Activated naive CD8-positive, alpha-beta T cell treated with anti-CD3 and anti-CD28 coated beads, Interleukin-2, amount 50 U/mL, for 24 hours (primary cell): ENCODE measurements at regions not wholly inside any gene's neighbourhood (a gene's known extent, or its start where the extent isn't known, plus 50 kb on each side); places are given as distances from the start of the nearest gene placed in this dataset.
"Not testable (repeated sequence)": the region's sequence is repeated elsewhere in the genome, so short reads cannot be mapped to it uniquely, and the experiment has no call there.

Source experiments
- ATAC-seq: fragments of 150-1000 bp; cut with Tn5 transposase; one replicate; pipeline ENCODE4 v1.10.0; 2021
- DNase-seq: peaks from one replicate; pipeline ENCODE4 v3.0.0; 2021
- H3K27ac Mint-ChIP-seq: one replicate; pipeline ENCODE4 v1.8.0; 2021; ENCODE audit warnings: mild to moderate bottlenecking, mixed read lengths
- H3K27me3 Mint-ChIP-seq: one replicate; pipeline ENCODE4 v1.8.0; 2021; ENCODE audit warnings: mixed read lengths
- H3K36me3 Mint-ChIP-seq: one replicate; pipeline ENCODE4 v1.8.0; 2021; ENCODE audit warnings: low read depth, mixed read lengths
- H3K4me1 Mint-ChIP-seq: one replicate; pipeline ENCODE4 v1.8.0; 2021; ENCODE audit warnings: mixed read lengths
- H3K4me3 Mint-ChIP-seq: one replicate; pipeline ENCODE4 v1.8.0; 2021; ENCODE audit warnings: mild to moderate bottlenecking, moderate library complexity, mixed read lengths
- H3K9me3 Mint-ChIP-seq: one replicate; pipeline ENCODE4 v1.8.0; 2021; ENCODE audit warnings: mixed read lengths

GRCh38 chr6:144372116-144372515, 87.0 kb downstream of the UTRN start:
- DNase-seq (no peak), ATAC-seq (no peak)
- H3K27me3 Mint-ChIP-seq, result no peaks in the 10 kb centered on the region
- no peak overlapping the region for H3K27ac Mint-ChIP-seq
- no peak overlapping the region for H3K4me3 Mint-ChIP-seq
- H3K9me3 Mint-ChIP-seq, result peaks cover 6% of the 10 kb centered on the region
- H3K4me1 Mint-ChIP-seq, result peaks cover 27% of the 10 kb centered on the region
- H3K36me3 Mint-ChIP-seq, result peaks cover 17% of the 10 kb centered on the region

GRCh38 chr6:144372611-144373594, 87.8 kb downstream of the UTRN start:
- DNase-seq, result no peak
- peaks cover 17% of the 10 kb centered on the region for H3K36me3 Mint-ChIP-seq
- ATAC-seq, result no peak
- H3K4me1 Mint-ChIP-seq, result peaks cover 35% of the 10 kb centered on the region
- no peaks in the 10 kb centered on the region for H3K27me3 Mint-ChIP-seq
- H3K27ac Mint-ChIP-seq, result no peak overlapping the region
- H3K9me3 Mint-ChIP-seq, result peaks cover 6% of the 10 kb centered on the region
- H3K4me3 Mint-ChIP-seq, result no peak overlapping the region

- H3K4me1 Mint-ChIP-seq, result peaks cover 48% of the 10 kb centered on the region
- not testable (repeated sequence) for H3K27ac Mint-ChIP-seq, DNase-seq, ATAC-seq, H3K4me3 Mint-ChIP-seq, H3K9me3 Mint-ChIP-seq, H3K27me3 Mint-ChIP-seq
- H3K36me3 Mint-ChIP-seq, result peaks cover 16% of the 10 kb centered on the region
These were observed 89.4 kb downstream of the UTRN start for GRCh38 chr6:144374525-144374924.

- H3K9me3 Mint-ChIP-seq, result peaks cover 30% of the 10 kb centered on the region
- H3K27me3 Mint-ChIP-seq, result no peaks in the 10 kb centered on the region
- ATAC-seq (peak; percentile 51), DNase-seq (no peak)
- no peak overlapping the region for H3K4me3 Mint-ChIP-seq
- peak overlapping the region; percentile 40 for H3K27ac Mint-ChIP-seq
- peaks cover 43% of the 10 kb centered on the region for H3K4me1 Mint-ChIP-seq
- H3K36me3 Mint-ChIP-seq, result peaks cover 27% of the 10 kb centered on the region
These were observed 92.6 kb downstream of the UTRN start for GRCh38 chr6:144377586-144378210.

- peak overlapping the region; percentile 1 for H3K27ac Mint-ChIP-seq
These were observed 93.3 kb downstream of the UTRN start for GRCh38 chr6:144378437-144378836.

GRCh38 chr6:144379356-144379755, 94.2 kb downstream of the UTRN start:
- Mint-ChIP-seq H3K27ac (peak overlapping the region; percentile 57), H3K4me3 (no peak overlapping the region), H3K9me3 (peaks cover 37% of the 10 kb centered on the region), H3K27me3 (no peaks in the 10 kb centered on the region), H3K36me3 (peaks cover 32% of the 10 kb centered on the region), H3K4me1 (peaks cover 53% of the 10 kb centered on the region)
- no peak for DNase-seq
- ATAC-seq, result peak; percentile 69

More at GRCh38 chr6:144378437-144378836, 93.3 kb downstream of the UTRN start:
- ATAC-seq (no peak), DNase-seq (no peak)
- no peaks in the 10 kb centered on the region for H3K27me3 Mint-ChIP-seq
- peaks cover 49% of the 10 kb centered on the region for H3K4me1 Mint-ChIP-seq
- H3K36me3 Mint-ChIP-seq, result peaks cover 27% of the 10 kb centered on the region
- peaks cover 34% of the 10 kb centered on the region for H3K9me3 Mint-ChIP-seq
- no peak overlapping the region for H3K4me3 Mint-ChIP-seq

GRCh38 chr6:144381499-144381898, 96.4 kb downstream of the UTRN start:
- Mint-ChIP-seq H3K9me3 (peaks cover 40% of the 10 kb centered on the region), H3K4me1 (peaks cover 50% of the 10 kb centered on the region), H3K36me3 (peaks cover 38% of the 10 kb centered on the region)
- not testable (repeated sequence) for H3K27ac Mint-ChIP-seq, H3K27me3 Mint-ChIP-seq, H3K4me3 Mint-ChIP-seq, DNase-seq, ATAC-seq

- no peak for DNase-seq
- no peaks in the 10 kb centered on the region for H3K27me3 Mint-ChIP-seq
- H3K36me3 Mint-ChIP-seq, result peaks cover 41% of the 10 kb centered on the region
- ATAC-seq, result no peak
- H3K9me3 Mint-ChIP-seq, result peaks cover 40% of the 10 kb centered on the region
- peaks cover 36% of the 10 kb centered on the region for H3K4me1 Mint-ChIP-seq
- no peak overlapping the region for H3K4me3 Mint-ChIP-seq
- H3K27ac Mint-ChIP-seq, result no peak overlapping the region
These were observed 98.2 kb downstream of the UTRN start for GRCh38 chr6:144383336-144383735.

GRCh38 chr6:144384427-144384826, 99.3 kb downstream of the UTRN start:
- H3K27ac Mint-ChIP-seq, result no peak overlapping the region
- peaks cover 36% of the 10 kb centered on the region for H3K9me3 Mint-ChIP-seq
- ATAC-seq (no peak), DNase-seq (no peak)
- H3K27me3 Mint-ChIP-seq, result no peaks in the 10 kb centered on the region
- peaks cover 25% of the 10 kb centered on the region for H3K4me1 Mint-ChIP-seq
- H3K4me3 Mint-ChIP-seq, result no peak overlapping the region
- peaks cover 38% of the 10 kb centered on the region for H3K36me3 Mint-ChIP-seq

GRCh38 chr6:144389474-144389873, 104.3 kb downstream of the UTRN start:
- not testable (repeated sequence) for H3K27ac Mint-ChIP-seq, H3K27me3 Mint-ChIP-seq, H3K4me3 Mint-ChIP-seq, DNase-seq, ATAC-seq
- Mint-ChIP-seq H3K9me3 (peaks cover 11% of the 10 kb centered on the region), H3K36me3 (peaks cover 21% of the 10 kb centered on the region), H3K4me1 (peaks cover 25% of the 10 kb centered on the region)

- Mint-ChIP-seq H3K4me3 (no peak overlapping the region), H3K27ac (no peak overlapping the region), H3K27me3 (no peaks in the 10 kb centered on the region), H3K4me1 (peaks cover 25% of the 10 kb centered on the region), H3K9me3 (peaks cover 11% of the 10 kb centered on the region), H3K36me3 (peaks cover 17% of the 10 kb centered on the region)
- DNase-seq (no peak), ATAC-seq (no peak)
These were observed 105.1 kb downstream of the UTRN start for GRCh38 chr6:144390202-144390601.

GRCh38 chr6:144390886-144391285, 105.8 kb downstream of the UTRN start:
- Mint-ChIP-seq H3K4me3 (no peak overlapping the region), H3K27me3 (no peaks in the 10 kb centered on the region), H3K27ac (no peak overlapping the region), H3K36me3 (peaks cover 17% of the 10 kb centered on the region), H3K9me3 (peaks cover 11% of the 10 kb centered on the region), H3K4me1 (peaks cover 31% of the 10 kb centered on the region)
- no peak for ATAC-seq
- DNase-seq, result no peak

GRCh38 chr6:144392536-144392935, 107.4 kb downstream of the UTRN start:
- no peak for DNase-seq
- peaks cover 26% of the 10 kb centered on the region for H3K36me3 Mint-ChIP-seq
- H3K27ac Mint-ChIP-seq, result no peak overlapping the region
- peaks cover 34% of the 10 kb centered on the region for H3K4me1 Mint-ChIP-seq
- no peaks in the 10 kb centered on the region for H3K27me3 Mint-ChIP-seq
- no peak overlapping the region for H3K4me3 Mint-ChIP-seq
- no peak for ATAC-seq
- H3K9me3 Mint-ChIP-seq, result peaks cover 13% of the 10 kb centered on the region

GRCh38 chr6:144394210-144394609, 109.1 kb downstream of the UTRN start:
- H3K27me3 Mint-ChIP-seq, result no peaks in the 10 kb centered on the region
- H3K9me3 Mint-ChIP-seq, result peaks cover 20% of the 10 kb centered on the region
- DNase-seq, result no peak
- H3K4me1 Mint-ChIP-seq, result peaks cover 38% of the 10 kb centered on the region
- peak; percentile 86 for ATAC-seq
- H3K27ac Mint-ChIP-seq, result no peak overlapping the region
- H3K4me3 Mint-ChIP-seq, result no peak overlapping the region
- peaks cover 29% of the 10 kb centered on the region for H3K36me3 Mint-ChIP-seq

GRCh38 chr6:144395014-144395413, 109.9 kb downstream of the UTRN start:
- H3K36me3 Mint-ChIP-seq, result peaks cover 29% of the 10 kb centered on the region

More at GRCh38 chr6:144395014-144395413, 109.9 kb downstream of the UTRN start:
- Mint-ChIP-seq H3K4me1 (peaks cover 45% of the 10 kb centered on the region), H3K27me3 (no peaks in the 10 kb centered on the region), H3K9me3 (peaks cover 20% of the 10 kb centered on the region), H3K27ac (no peak overlapping the region), H3K4me3 (no peak overlapping the region)
- DNase-seq (no peak), ATAC-seq (no peak)
